GM18909 (cell line): ENCODE measurements at regions not wholly inside any gene's neighbourhood (a gene's known extent, or its start where the extent isn't known, plus 50 kb on each side); places are given as distances from the start of the nearest gene placed in this dataset.

Source experiments
- ATAC-seq: cut with Tn5 transposase; IDR thresholded peaks from one replicate; pipeline ENCODE4 v1.9.1; 2021; ENCODE audit warnings: mild to moderate bottlenecking; ENCODE audit not compliant: unreplicated experiment, poor library complexity

GRCh38 chr6:113627480-113627879, 229.7 kb upstream of the MARCKS start:
- ATAC-seq: peak; percentile 11

- no peak for ATAC-seq
Measured at GRCh38 chr6:113629256-113629655, 227.9 kb upstream of the MARCKS start.

- ATAC-seq: no peak
Measured at GRCh38 chr6:113629975-113630737, 227.0 kb upstream of the MARCKS start.

- peak; percentile 66 for ATAC-seq
Measured at GRCh38 chr6:113630738-113631535, 226.2 kb upstream of the MARCKS start.

- ATAC-seq: no peak
Measured at GRCh38 chr6:113631666-113632065, 225.5 kb upstream of the MARCKS start.

- peak; percentile 53 for ATAC-seq
Measured at GRCh38 chr6:113632220-113632864, 224.8 kb upstream of the MARCKS start.

GRCh38 chr6:113633638-113634037, 223.5 kb upstream of the MARCKS start:
- no peak for ATAC-seq

GRCh38 chr6:113634352-113635163, 222.6 kb upstream of the MARCKS start:
- ATAC-seq: peak; percentile 29

- ATAC-seq: no peak
Measured at GRCh38 chr6:113635222-113635986, 221.7 kb upstream of the MARCKS start.

GRCh38 chr6:113636357-113636824, 220.8 kb upstream of the MARCKS start:
- no peak for ATAC-seq

- no peak for ATAC-seq
Measured at GRCh38 chr6:113640051-113640450, 217.1 kb upstream of the MARCKS start.

- no peak for ATAC-seq
Measured at GRCh38 chr6:113642001-113642713, 215.0 kb upstream of the MARCKS start.

GRCh38 chr6:113642714-113643406, 214.3 kb upstream of the MARCKS start:
- peak; percentile 97 for ATAC-seq

- no peak for ATAC-seq
Measured at GRCh38 chr6:113643407-113643770, 213.8 kb upstream of the MARCKS start.

GRCh38 chr6:113644861-113645575, 212.1 kb upstream of the MARCKS start:
- no peak for ATAC-seq

GRCh38 chr6:113645576-113645970, 211.6 kb upstream of the MARCKS start:
- no peak for ATAC-seq

GRCh38 chr6:113645986-113646385, 211.2 kb upstream of the MARCKS start:
- no peak for ATAC-seq

- ATAC-seq: no peak
Measured at GRCh38 chr6:113646701-113647100, 210.4 kb upstream of the MARCKS start.
